T-helper 2 cell treated with Interferon-gamma antibody and Interleukin-4, amounts not matched to agents 5 μg/mL and 100 μg/mL, for 36 hours (primary cell): ENCODE measurements at regions not wholly inside any gene's neighbourhood (a gene's known extent, or its start where the extent isn't known, plus 50 kb on each side); places are given as distances from the start of the nearest gene placed in this dataset.

ENCODE experiments used
- DNase-seq: peaks from one replicate; pipeline ENCODE4 v3.0.0; 2021; ENCODE audit warnings: low spot score
- H3K27ac Mint-ChIP-seq: one replicate; pipeline ENCODE4 v1.8.0; 2021; ENCODE audit warnings: mild to moderate bottlenecking, mixed read lengths
- H3K27me3 Mint-ChIP-seq: one replicate; pipeline ENCODE4 v1.8.0; 2021; ENCODE audit warnings: low read depth, mixed read lengths
- H3K36me3 Mint-ChIP-seq: one replicate; pipeline ENCODE4 v1.8.0; 2021; ENCODE audit warnings: low read depth, mixed read lengths
- H3K4me1 Mint-ChIP-seq: one replicate; pipeline ENCODE4 v1.8.0; 2021; ENCODE audit warnings: low read depth, mixed read lengths
- H3K4me3 Mint-ChIP-seq: one replicate; pipeline ENCODE4 v1.8.0; 2022; ENCODE audit warnings: mild to moderate bottlenecking, moderate library complexity, mixed read lengths
- H3K9me3 Mint-ChIP-seq: one replicate; pipeline ENCODE4 v1.8.0; 2021; ENCODE audit warnings: mixed read lengths

- Mint-ChIP-seq H3K4me3 (no peak overlapping the region), H3K9me3 (no peaks in the 10 kb centered on the region), H3K4me1 (no peaks in the 10 kb centered on the region), H3K27ac (no peak overlapping the region), H3K27me3 (no peaks in the 10 kb centered on the region), H3K36me3 (no peaks in the 10 kb centered on the region)
- no peak for DNase-seq
Observed at GRCh38 chr12:125356111-125356510, 290.9 kb downstream of the AACS start.

- no peak overlapping the region for H3K27ac Mint-ChIP-seq
- peaks cover 3% of the 10 kb centered on the region for H3K27me3 Mint-ChIP-seq
- no peaks in the 10 kb centered on the region for H3K9me3 Mint-ChIP-seq
- no peaks in the 10 kb centered on the region for H3K4me1 Mint-ChIP-seq
- H3K36me3 Mint-ChIP-seq, result no peaks in the 10 kb centered on the region
- DNase-seq, result no peak
- H3K4me3 Mint-ChIP-seq, result no peak overlapping the region
Observed at GRCh38 chr12:125357561-125357960, 292.3 kb downstream of the AACS start.

GRCh38 chr12:125360540-125360939 is 295.3 kb downstream of the AACS start:
- H3K9me3 Mint-ChIP-seq, result no peaks in the 10 kb centered on the region
- no peaks in the 10 kb centered on the region for H3K36me3 Mint-ChIP-seq
- no peak overlapping the region for H3K27ac Mint-ChIP-seq

GRCh38 chr12:125371033-125371432 is 305.8 kb downstream of the AACS start:
- no peak overlapping the region for H3K27ac Mint-ChIP-seq
- no peaks in the 10 kb centered on the region for H3K4me1 Mint-ChIP-seq
- H3K27me3 Mint-ChIP-seq, result no peaks in the 10 kb centered on the region
- no peaks in the 10 kb centered on the region for H3K9me3 Mint-ChIP-seq
- no peak overlapping the region for H3K4me3 Mint-ChIP-seq
- H3K36me3 Mint-ChIP-seq, result no peaks in the 10 kb centered on the region
- no peak for DNase-seq

More at GRCh38 chr12:125360540-125360939, 295.3 kb downstream of the AACS start:
- DNase-seq, result no peak
- H3K4me3 Mint-ChIP-seq, result no peak overlapping the region
- peaks cover 4% of the 10 kb centered on the region for H3K27me3 Mint-ChIP-seq
- no peaks in the 10 kb centered on the region for H3K4me1 Mint-ChIP-seq

GRCh38 chr12:125372085-125372484 is 306.9 kb downstream of the AACS start:
- no peaks in the 10 kb centered on the region for H3K4me1 Mint-ChIP-seq
- H3K4me3 Mint-ChIP-seq, result no peak overlapping the region
- no peaks in the 10 kb centered on the region for H3K36me3 Mint-ChIP-seq

GRCh38 chr12:125373375-125373774 is 308.1 kb downstream of the AACS start:
- DNase-seq, result no peak
- Mint-ChIP-seq H3K27me3 (no peaks in the 10 kb centered on the region), H3K36me3 (no peaks in the 10 kb centered on the region), H3K9me3 (no peaks in the 10 kb centered on the region), H3K27ac (no peak overlapping the region), H3K4me3 (no peak overlapping the region), H3K4me1 (no peaks in the 10 kb centered on the region)

More at GRCh38 chr12:125372085-125372484, 306.9 kb downstream of the AACS start:
- no peaks in the 10 kb centered on the region for H3K9me3 Mint-ChIP-seq
- no peak overlapping the region for H3K27ac Mint-ChIP-seq
- no peaks in the 10 kb centered on the region for H3K27me3 Mint-ChIP-seq
- no peak for DNase-seq

GRCh38 chr12:125376422-125376821 is 311.2 kb downstream of the AACS start:
- Mint-ChIP-seq H3K4me3 (no peak overlapping the region), H3K36me3 (no peaks in the 10 kb centered on the region), H3K4me1 (no peaks in the 10 kb centered on the region), H3K27me3 (no peaks in the 10 kb centered on the region), H3K9me3 (no peaks in the 10 kb centered on the region), H3K27ac (no peak overlapping the region)
- DNase-seq, result no peak

GRCh38 chr12:125377093-125377492 is 311.9 kb downstream of the AACS start:
- Mint-ChIP-seq H3K4me3 (no peak overlapping the region), H3K4me1 (no peaks in the 10 kb centered on the region), H3K36me3 (no peaks in the 10 kb centered on the region), H3K9me3 (no peaks in the 10 kb centered on the region), H3K27me3 (no peaks in the 10 kb centered on the region), H3K27ac (no peak overlapping the region)
- no peak for DNase-seq

GRCh38 chr12:125381373-125381772 is 316.1 kb downstream of the AACS start:
- H3K27me3 Mint-ChIP-seq, result no peaks in the 10 kb centered on the region
- H3K4me3 Mint-ChIP-seq, result no peak overlapping the region
- no peaks in the 10 kb centered on the region for H3K36me3 Mint-ChIP-seq
- no peak overlapping the region for H3K27ac Mint-ChIP-seq
- DNase-seq, result no peak
- no peaks in the 10 kb centered on the region for H3K9me3 Mint-ChIP-seq
- H3K4me1 Mint-ChIP-seq, result no peaks in the 10 kb centered on the region

GRCh38 chr12:125382926-125383325 is 317.7 kb downstream of the AACS start:
- no peak for DNase-seq
- H3K4me1 Mint-ChIP-seq, result no peaks in the 10 kb centered on the region
- no peak overlapping the region for H3K4me3 Mint-ChIP-seq
- no peaks in the 10 kb centered on the region for H3K36me3 Mint-ChIP-seq
- H3K27ac Mint-ChIP-seq, result no peak overlapping the region
- H3K27me3 Mint-ChIP-seq, result no peaks in the 10 kb centered on the region
- H3K9me3 Mint-ChIP-seq, result no peaks in the 10 kb centered on the region

- no peaks in the 10 kb centered on the region for H3K36me3 Mint-ChIP-seq
- no peaks in the 10 kb centered on the region for H3K4me1 Mint-ChIP-seq
- DNase-seq, result no peak
- no peak overlapping the region for H3K4me3 Mint-ChIP-seq
- no peaks in the 10 kb centered on the region for H3K9me3 Mint-ChIP-seq
- no peaks in the 10 kb centered on the region for H3K27me3 Mint-ChIP-seq
- H3K27ac Mint-ChIP-seq, result no peak overlapping the region
Observed at GRCh38 chr12:125386652-125387051, 321.4 kb downstream of the AACS start.

- H3K4me1 Mint-ChIP-seq, result no peaks in the 10 kb centered on the region
- no peaks in the 10 kb centered on the region for H3K9me3 Mint-ChIP-seq
- H3K27me3 Mint-ChIP-seq, result no peaks in the 10 kb centered on the region
- H3K36me3 Mint-ChIP-seq, result no peaks in the 10 kb centered on the region
- no peak overlapping the region for H3K27ac Mint-ChIP-seq
- no peak for DNase-seq
- H3K4me3 Mint-ChIP-seq, result no peak overlapping the region
Observed at GRCh38 chr12:125387206-125387605, 322.0 kb downstream of the AACS start.

GRCh38 chr12:125389061-125389697 is 323.9 kb downstream of the AACS start:
- Mint-ChIP-seq H3K9me3 (no peaks in the 10 kb centered on the region), H3K4me3 (no peak overlapping the region), H3K27ac (no peak overlapping the region), H3K4me1 (no peaks in the 10 kb centered on the region), H3K27me3 (no peaks in the 10 kb centered on the region), H3K36me3 (no peaks in the 10 kb centered on the region)
- no peak for DNase-seq

- no peaks in the 10 kb centered on the region for H3K36me3 Mint-ChIP-seq
- no peak overlapping the region for H3K27ac Mint-ChIP-seq
Observed at GRCh38 chr12:125393569-125393968, 328.3 kb downstream of the AACS start.

GRCh38 chr12:125395583-125396215 is 330.5 kb downstream of the AACS start:
- Mint-ChIP-seq H3K36me3 (no peaks in the 10 kb centered on the region), H3K9me3 (no peaks in the 10 kb centered on the region)

More at GRCh38 chr12:125393569-125393968, 328.3 kb downstream of the AACS start:
- Mint-ChIP-seq H3K9me3 (no peaks in the 10 kb centered on the region), H3K4me3 (no peak overlapping the region), H3K4me1 (no peaks in the 10 kb centered on the region), H3K27me3 (no peaks in the 10 kb centered on the region)
- DNase-seq, result no peak

More at GRCh38 chr12:125395583-125396215, 330.5 kb downstream of the AACS start:
- DNase-seq, result no peak
- peaks cover 6% of the 10 kb centered on the region for H3K4me1 Mint-ChIP-seq
- H3K27me3 Mint-ChIP-seq, result no peaks in the 10 kb centered on the region
- H3K4me3 Mint-ChIP-seq, result no peak overlapping the region
- H3K27ac Mint-ChIP-seq, result no peak overlapping the region
